ENCODE measurements at regions not wholly inside any gene's neighbourhood (a gene's known extent, or its start where the extent isn't known, plus 50 kb on each side); places are given as distances from the start of the nearest gene placed in this dataset.

- H3K27me3 ChIP-seq, result no peaks in the 10 kb centered on the region
- TF ChIP-seq, protein P1, sequence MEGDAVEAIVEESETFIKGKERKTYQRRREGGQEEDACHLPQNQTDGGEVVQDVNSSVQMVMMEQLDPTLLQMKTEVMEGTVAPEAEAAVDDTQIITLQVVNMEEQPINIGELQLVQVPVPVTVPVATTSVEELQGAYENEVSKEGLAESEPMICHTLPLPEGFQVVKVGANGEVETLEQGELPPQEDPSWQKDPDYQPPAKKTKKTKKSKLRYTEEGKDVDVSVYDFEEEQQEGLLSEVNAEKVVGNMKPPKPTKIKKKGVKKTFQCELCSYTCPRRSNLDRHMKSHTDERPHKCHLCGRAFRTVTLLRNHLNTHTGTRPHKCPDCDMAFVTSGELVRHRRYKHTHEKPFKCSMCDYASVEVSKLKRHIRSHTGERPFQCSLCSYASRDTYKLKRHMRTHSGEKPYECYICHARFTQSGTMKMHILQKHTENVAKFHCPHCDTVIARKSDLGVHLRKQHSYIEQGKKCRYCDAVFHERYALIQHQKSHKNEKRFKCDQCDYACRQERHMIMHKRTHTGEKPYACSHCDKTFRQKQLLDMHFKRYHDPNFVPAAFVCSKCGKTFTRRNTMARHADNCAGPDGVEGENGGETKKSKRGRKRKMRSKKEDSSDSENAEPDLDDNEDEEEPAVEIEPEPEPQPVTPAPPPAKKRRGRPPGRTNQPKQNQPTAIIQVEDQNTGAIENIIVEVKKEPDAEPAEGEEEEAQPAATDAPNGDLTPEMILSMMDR (IDR thresholded peaks at IDR 0.05), result no peak
- intact Hi-C loops (cut with DNase I), result no loop called here
- H3K4me1 ChIP-seq, result no peaks in the 10 kb centered on the region
- no peak overlapping the region for H3K27ac ChIP-seq
- no peak for ATAC-seq
- no peaks in the 10 kb centered on the region for H3K36me3 ChIP-seq
- no peak for DNase-seq
- H3K9me3 ChIP-seq, result peaks cover 0 to 21% of the 10 kb centered on the region in 2 donors
- no peak overlapping the region for H3K4me3 ChIP-seq
Observed at GRCh38 chr15:72948662-72949061, 103.6 kb upstream of the NEO1 start.

GRCh38 chr15:72947709-72948108 is 104.6 kb upstream of the NEO1 start:
- DNase-seq, result no peak
- no peak for ATAC-seq
- peaks cover 0 to 21% of the 10 kb centered on the region in 2 donors for H3K9me3 ChIP-seq
- intact Hi-C loops (cut with DNase I), result no loop called here
- H3K27me3 ChIP-seq, result no peaks in the 10 kb centered on the region
- no peak overlapping the region for H3K4me3 ChIP-seq
- TF ChIP-seq, protein P1 (IDR thresholded peaks at IDR 0.05), result no peak
- H3K36me3 ChIP-seq, result no peaks in the 10 kb centered on the region
- no peak overlapping the region for H3K27ac ChIP-seq
- H3K4me1 ChIP-seq, result no peaks in the 10 kb centered on the region

DNA sequence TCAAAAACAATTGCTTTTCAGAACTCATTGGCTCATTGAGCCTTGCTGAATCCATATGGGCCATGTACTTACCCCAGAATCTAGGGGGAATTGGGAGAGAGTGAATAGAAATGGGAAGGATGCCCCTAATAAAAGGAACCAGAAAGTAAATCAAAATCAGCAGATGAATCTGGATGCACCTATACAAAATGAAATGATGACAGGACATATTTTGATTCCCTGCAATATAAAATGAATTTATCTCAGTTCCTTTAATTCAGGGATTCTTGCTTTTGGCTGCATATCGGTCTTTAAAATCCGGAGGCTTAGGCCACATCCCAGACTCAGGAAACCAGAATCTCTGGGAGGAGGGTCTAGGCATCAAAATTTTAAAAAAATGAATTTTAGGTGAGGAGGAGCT is 107.7 kb upstream of the NEO1 start:
- H3K27me3 ChIP-seq, result no peaks in the 10 kb centered on the region
- intact Hi-C loops (cut with DNase I), result no loop called here
- no peaks in the 10 kb centered on the region for H3K36me3 ChIP-seq
- no peak overlapping the region for H3K27ac ChIP-seq
- H3K9me3 ChIP-seq, result peaks cover 0 to 21% of the 10 kb centered on the region in 2 donors
- ATAC-seq (no peak), DNase-seq (no peak)
- no peak overlapping the region for H3K4me3 ChIP-seq
- no peaks in the 10 kb centered on the region for H3K4me1 ChIP-seq
- TF ChIP-seq, protein P1 (IDR thresholded peaks at IDR 0.05), result no peak

DNA sequence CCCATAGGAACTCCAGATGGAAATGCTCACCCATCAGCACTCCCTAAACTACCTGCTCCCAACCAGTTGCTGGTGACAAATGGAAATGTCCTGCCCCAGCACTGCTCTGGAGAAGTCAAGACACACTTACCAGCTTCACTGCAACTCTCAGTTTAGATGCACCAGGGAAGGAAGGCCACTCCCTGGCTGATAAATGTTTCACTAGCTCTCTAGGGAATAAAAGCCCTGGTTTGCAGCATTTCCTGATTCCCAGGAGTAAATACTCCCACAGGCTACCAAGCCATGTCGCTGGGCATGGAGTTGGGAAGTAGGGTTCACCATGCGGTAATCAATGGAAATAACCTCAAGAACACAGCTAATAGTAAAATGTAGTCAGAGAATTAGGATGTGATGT is 112.0 kb upstream of the NEO1 start:
- TF ChIP-seq, protein P1 (IDR thresholded peaks at IDR 0.05), result no peak
- Histone ChIP-seq H3K36me3 (no peaks in the 10 kb centered on the region), H3K4me1 (no peaks in the 10 kb centered on the region), H3K27me3 (no peaks in the 10 kb centered on the region), H3K9me3 (no peaks in the 10 kb centered on the region), H3K4me3 (no peak overlapping the region), H3K27ac (no peak overlapping the region)
- DNase-seq, result no peak
- ATAC-seq, result no peak
- intact Hi-C loops (cut with DNase I), result no loop called here

DNA sequence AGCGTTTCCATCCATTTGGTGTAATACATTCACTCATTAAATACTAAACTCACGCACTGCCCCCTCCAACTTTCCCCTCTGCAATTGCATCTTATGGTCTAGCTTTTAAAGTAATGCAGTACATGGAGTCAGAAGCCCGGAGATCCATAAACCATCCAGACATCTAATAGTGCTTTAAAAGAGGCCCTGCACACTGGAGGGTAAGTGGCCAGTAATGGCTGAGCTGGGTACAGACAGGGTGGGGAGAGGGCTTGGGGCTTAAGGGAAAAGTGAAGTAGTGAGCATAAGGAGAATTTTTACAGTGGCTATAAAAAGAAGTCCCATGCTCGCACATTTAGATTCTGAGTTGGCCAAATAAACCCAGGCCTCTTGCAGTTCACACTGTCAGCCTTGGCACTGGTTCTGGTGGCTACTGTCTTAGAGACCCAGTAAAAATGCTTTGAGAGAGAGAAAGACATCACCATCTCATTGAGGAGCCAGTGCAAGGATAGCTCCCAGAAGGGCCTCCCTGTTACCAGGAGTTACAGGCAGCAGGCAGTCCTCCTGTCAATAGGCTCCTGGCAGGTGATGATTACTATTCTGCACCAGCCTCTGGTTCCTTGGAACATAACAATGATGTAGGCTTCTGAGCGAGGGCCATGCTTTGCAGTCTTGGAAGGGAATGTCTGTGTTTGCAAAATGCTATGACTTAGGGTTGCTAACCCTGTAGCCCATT is 112.6 kb upstream of the NEO1 start:
- intact Hi-C loops (cut with DNase I), result no loop called here
- TF ChIP-seq, protein P1 (IDR thresholded peaks at IDR 0.05), result no peak
- DNase-seq (no peak), ATAC-seq (no peak)
- H3K4me3 ChIP-seq, result no peak overlapping the region
- no peak overlapping the region for H3K27ac ChIP-seq
- H3K9me3 ChIP-seq, result no peaks in the 10 kb centered on the region
- no peaks in the 10 kb centered on the region for H3K4me1 ChIP-seq
- H3K36me3 ChIP-seq, result no peaks in the 10 kb centered on the region
- no peaks in the 10 kb centered on the region for H3K27me3 ChIP-seq
